Hematopoietic multipotent progenitor cell treated with erythropoietin and hydrocortisone succinate and interleukin-3 and kit ligand, for 4 days (in vitro differentiated cells): ENCODE measurements at regions not wholly inside any gene's neighbourhood (a gene's known extent, or its start where the extent isn't known, plus 50 kb on each side); places are given as distances from the start of the nearest gene placed in this dataset.
"Not testable (repeated sequence)": the region's sequence is repeated elsewhere in the genome, so short reads cannot be mapped to it uniquely, and the experiment has no call there.

ENCODE experiments used
- DNase-seq: peaks from one replicate; pipeline ENCODE4 v3.0.0-alpha.2; 2015

- DNase-seq = no peak
Observed at GRCh38 chr12:47478426-47478825, 227.4 kb downstream of the RPAP3 start.

GRCh38 chr12:47473091-47473490 is 232.7 kb downstream of the RPAP3 start:
- no peak for DNase-seq

DNA sequence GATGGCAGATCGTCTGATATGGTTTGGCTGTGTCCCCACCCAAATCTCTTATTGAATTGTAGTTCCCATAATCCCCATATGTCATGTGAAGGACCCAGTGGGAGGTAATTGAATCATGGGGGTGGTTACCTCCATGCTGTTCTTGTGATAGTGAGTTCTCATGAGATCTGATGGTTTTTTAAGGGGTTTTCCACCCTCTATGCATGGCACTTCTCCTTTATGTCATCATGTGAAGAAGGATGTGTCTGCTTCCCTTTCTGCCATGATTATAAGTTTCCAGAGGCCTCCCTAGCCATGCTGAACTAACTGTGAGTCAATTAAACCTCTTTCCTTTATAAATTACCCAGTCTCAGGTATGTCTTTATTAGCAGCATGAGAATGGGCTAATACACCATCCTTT is 235.5 kb downstream of the RPAP3 start:
- not testable (repeated sequence) for DNase-seq

GRCh38 chr12:47463918-47464317 is 241.9 kb downstream of the RPAP3 start:
- not testable (repeated sequence) for DNase-seq

DNA sequence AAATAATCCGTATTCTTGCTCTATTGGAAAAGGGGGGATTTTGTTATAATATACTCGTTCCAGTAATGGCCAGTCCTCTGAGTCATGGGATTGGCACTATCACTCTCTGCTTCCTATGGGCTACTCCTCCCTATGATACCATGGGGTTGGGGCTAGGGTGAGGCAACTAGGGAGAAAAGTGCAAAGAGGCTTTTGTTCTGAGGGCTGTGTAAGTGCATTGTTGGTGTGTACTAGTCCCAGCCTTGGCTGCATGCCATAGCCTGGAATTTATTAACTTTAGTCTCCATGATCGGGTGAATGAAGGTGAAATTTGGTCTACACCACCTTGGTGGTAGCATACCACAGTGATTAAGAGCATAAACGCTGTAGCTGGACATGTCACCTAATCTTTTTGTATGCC is 247.6 kb downstream of the RPAP3 start:
- DNase-seq = no peak

- DNase-seq = no peak
Observed at GRCh38 chr12:47449797-47450196, 256.0 kb downstream of the RPAP3 start.

DNA sequence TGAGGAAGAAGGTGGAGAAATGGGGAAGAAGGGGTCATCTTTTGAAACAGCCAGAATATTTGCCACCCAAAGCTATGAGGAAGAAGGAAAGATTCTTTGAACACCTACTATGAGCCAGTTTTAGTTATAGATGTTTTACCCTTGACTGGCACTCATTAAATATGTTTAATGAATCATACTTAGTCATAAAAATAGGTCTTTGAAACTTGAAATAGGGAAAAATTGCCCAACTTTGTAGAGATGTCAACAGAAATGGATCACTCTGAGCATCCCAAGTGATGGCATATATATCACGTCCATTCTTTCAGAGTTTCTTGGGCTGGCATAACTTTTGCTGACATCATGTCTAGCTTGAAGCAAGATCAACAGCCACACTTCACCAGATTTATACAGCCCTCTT is 263.5 kb downstream of the RPAP3 start:
- DNase-seq = no peak

DNA sequence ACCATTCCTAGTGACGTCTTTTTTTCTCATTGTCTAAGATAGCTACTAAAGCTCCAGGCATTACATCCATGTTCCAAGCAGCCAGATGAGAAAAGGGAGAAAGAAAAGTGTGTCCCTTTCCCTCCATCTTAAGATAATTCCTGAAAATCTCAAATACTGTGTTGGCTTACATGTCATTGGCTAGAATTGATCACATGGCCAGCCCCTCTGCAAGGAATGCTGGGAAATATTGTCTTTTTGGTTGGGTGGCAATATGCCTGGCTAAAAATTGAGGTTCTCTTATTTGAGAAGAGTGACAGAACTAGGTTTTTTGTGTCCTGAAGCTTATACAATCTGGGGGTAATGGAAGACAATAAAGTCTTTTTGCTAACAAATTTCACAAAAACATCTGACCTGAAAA is 264.3 kb downstream of the RPAP3 start:
- DNase-seq = no peak

GRCh38 chr12:47438175-47438574 is 267.7 kb downstream of the RPAP3 start:
- no peak for DNase-seq

- no peak for DNase-seq
Observed at GRCh38 chr12:47437570-47437969, 268.3 kb downstream of the RPAP3 start.

- DNase-seq = no peak
Observed at GRCh38 chr12:47433876-47434275, 272.0 kb downstream of the RPAP3 start.

DNA sequence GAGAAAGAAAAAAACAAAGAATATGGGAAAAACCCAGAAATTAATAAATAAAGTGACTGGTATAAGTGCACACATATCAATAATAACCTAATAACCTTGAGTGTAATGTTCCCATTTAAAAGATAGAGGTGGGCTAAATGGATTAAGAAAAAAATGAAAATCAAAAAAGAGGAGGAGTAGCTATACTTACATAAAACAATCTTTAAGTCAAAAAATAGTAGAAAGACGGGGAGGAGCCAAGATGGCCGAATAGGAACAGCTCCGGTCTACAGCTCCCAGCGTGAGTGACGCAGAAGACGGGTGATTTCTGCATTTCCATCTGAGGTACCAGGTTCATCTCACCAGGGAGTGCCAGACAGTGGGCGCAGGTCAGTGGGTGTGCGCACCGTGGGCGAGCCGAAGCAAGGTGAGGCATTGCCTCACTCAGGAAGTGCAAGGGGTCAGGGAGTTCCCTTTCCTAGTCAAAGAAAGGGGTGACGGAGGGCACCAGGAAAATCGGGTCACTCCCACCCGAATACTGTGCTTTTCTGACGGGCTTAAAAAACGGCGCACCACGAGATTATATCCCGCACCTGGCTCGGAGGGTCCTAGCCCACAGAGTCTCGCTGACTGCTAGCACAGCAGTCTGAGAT is 279.0 kb downstream of the RPAP3 start:
- DNase-seq = not testable (repeated sequence)

GRCh38 chr12:47422611-47423010 is 283.2 kb downstream of the RPAP3 start:
- DNase-seq = no peak

DNA sequence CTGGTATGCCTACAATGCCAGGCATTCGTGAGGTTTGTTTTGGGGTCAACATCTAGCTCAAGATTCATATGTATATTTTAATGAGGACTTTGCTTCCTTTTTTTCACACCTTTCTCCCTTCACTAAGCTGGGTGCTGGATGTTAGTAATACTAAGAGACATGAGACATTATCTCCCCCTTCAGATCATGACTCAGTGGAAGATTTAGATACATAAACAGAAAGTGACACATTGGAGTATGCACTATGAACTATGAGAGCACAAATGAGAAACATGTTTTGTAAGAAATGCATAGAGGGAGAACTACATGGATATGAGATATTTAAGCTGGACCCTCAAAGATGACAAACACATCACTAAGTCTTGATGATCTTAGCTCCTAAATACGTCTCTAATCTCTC is 286.3 kb downstream of the RPAP3 start:
- no peak for DNase-seq

DNA sequence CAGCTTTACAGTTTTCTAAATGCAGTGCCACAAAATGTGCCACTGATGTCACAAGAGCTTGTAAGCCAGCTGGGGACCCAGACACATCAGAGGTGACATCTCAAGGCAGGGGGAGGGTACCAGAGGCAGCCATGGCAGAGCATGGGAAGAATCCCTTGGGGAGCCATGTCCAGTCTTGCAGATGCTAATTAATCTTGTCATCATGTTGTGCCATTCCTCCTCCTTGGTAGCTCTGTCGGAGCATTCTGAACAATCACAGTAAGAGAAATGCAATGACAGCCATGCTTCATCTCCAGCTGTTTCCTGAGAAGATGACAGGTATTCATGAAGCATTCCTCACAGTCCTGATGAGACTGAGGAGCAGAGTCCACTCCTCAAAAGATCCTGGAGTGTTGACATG is 287.9 kb downstream of the RPAP3 start:
- DNase-seq = no peak

GRCh38 chr12:47417121-47417520 is 288.7 kb downstream of the RPAP3 start:
- no peak for DNase-seq

DNA sequence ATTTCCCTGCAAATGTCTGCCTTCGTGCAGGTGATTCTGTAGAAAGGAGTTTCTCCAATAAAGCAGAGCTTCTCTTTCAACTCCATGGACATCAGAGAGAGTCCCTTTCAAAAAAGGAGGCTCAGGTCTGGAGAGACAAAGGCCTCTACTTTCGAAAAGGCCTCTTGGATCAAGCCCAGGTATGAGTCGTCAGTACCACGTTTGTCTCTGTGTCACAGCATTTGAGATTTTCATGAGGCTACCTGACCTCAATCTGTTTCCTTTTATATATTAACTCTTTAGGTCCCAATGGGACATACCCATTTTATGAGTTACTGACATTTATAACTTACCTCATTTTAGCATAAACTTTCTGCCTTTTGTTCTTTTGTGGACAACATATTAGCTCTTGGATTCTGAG is 290.8 kb downstream of the RPAP3 start:
- DNase-seq = no peak

- no peak for DNase-seq
Observed at GRCh38 chr12:47414511-47414910, 291.3 kb downstream of the RPAP3 start.

DNA sequence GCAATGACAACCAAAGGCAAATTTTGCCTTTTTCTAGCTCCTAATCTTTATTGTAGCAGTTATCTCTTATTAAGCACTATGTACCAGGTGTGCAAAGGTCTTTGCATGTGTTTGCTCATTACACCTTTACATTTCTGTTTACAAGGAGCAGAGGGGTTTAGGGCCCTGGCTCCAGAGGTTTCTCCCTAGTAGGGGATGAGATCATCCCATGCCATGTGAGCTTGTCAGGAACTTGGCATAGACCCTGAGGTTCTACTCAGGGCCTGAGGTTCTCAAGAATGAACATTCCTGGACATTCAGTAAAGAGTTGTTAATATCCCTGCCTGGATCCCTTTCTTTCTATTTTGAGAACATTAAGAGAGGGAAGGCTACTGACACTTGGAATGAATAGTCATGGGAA is 292.0 kb downstream of the RPAP3 start:
- DNase-seq = no peak

GRCh38 chr12:47412601-47413236 is 293.1 kb downstream of the RPAP3 start:
- DNase-seq = no peak

GRCh38 chr12:47411966-47412365 is 293.9 kb downstream of the RPAP3 start:
- no peak for DNase-seq

GRCh38 chr12:47410862-47411261 is 295.0 kb downstream of the RPAP3 start:
- no peak for DNase-seq

DNA sequence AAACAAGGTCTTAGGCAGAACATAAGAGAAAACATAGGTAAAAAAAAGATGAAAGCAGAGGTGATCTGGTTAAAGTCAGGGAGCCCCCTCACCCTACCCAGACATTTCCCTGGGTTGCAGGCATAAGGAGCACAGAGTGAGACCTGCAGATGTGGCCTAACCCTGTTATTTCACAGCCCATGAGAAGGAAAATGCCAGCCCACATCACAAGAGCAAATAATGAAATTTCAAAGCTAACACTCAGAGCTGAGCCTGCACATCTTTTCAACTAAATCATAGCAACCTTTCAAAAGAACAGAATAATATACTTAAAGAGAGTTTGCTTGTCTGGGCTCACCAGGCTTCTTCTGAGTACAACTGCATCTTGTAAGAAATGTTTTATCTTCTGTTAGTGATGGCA is 295.4 kb downstream of the RPAP3 start:
- DNase-seq = no peak

- no peak for DNase-seq
Observed at GRCh38 chr12:47409310-47409987, 296.4 kb downstream of the RPAP3 start.
